Left kidney (tissue), 1 donor: ENCODE measurements at regions not wholly inside any gene's neighbourhood (a gene's known extent, or its start where the extent isn't known, plus 50 kb on each side); places are given as distances from the start of the nearest gene placed in this dataset.
"Not testable (repeated sequence)": the region's sequence is repeated elsewhere in the genome, so short reads cannot be mapped to it uniquely, and the experiment has no call there.

Experiments used
- DNase-seq: peaks from one replicate; pipeline ENCODE4 v3.0.0-alpha.2; 2013

DNA sequence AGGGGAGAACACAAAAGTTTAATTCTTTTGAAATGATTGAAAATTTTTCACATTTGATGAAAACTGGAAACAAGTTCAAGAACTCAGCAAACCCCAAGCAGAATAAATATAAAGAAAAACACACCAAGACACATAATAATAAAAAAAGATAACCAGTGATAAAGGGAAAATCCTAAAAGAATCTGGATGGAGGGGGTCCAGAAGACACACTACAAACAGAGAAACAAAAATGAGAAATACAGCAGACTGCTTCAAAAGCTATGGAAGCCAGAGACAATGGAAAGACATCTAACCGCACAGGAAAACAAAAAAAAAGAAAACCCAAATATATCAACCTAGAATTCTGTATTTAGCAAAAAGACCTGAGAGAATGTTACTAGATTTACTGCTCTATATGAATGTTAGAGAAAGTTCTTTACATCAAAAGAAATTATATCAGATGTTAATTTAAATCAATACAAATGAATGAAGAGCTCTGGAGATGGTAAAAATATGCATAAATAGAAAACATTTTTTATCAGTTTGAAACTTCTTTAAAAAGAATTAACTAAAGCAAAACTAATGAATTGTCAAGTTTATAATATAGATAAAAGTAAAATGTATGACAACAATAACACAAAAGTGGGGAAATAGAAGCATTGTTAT is 310.7 kb upstream of the PREP start:
- DNase-seq: no peak

GRCh38 chr6:105711216-105711615 is 308.3 kb upstream of the PREP start:
- DNase-seq: no peak

- no peak for DNase-seq
Observed at GRCh38 chr6:105705608-105706007, 302.7 kb upstream of the PREP start.

DNA sequence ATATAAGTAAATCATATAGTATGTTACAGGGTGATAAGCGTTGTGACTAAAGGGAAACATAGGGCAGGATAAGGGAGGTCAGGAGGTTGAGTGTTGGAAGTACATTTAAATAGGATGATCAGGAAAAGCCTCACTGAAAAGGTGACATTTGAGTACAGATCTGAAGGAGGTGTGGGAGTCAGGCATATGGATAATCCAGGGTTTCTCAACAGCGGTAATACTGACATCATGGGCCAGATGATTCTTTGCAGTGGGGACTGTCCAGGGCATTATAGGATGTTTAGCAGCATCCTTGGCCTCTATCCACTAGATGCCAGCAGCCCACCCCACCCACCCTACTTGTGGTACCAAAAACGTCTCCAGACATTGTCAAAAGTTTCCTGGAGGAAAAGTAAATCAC is 292.6 kb upstream of the PREP start:
- no peak for DNase-seq

- DNase-seq: no peak
Observed at GRCh38 chr6:105692613-105693215, 289.8 kb upstream of the PREP start.

GRCh38 chr6:105691971-105692370 is 289.1 kb upstream of the PREP start:
- no peak for DNase-seq

DNA sequence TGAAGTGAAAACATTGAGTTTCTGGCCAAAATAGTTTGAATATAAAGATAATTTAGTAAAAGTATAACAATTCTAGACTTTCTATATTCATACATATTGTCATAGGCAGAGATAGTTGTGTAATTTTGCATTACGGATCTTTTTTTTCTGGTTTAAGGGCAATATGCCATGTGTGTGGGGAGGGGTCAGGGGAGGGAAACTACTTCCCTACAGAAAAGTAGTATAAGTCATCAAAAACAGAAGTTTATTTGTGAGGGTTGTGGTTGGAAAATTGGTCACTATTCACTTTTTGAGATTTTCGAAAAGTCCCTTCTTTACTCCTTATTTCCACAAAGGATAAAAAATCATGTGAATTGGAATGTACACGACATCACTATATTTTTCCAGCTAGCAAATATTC is 288.2 kb upstream of the PREP start:
- DNase-seq: no peak

- no peak for DNase-seq
Observed at GRCh38 chr6:105688573-105688972, 285.7 kb upstream of the PREP start.

DNA sequence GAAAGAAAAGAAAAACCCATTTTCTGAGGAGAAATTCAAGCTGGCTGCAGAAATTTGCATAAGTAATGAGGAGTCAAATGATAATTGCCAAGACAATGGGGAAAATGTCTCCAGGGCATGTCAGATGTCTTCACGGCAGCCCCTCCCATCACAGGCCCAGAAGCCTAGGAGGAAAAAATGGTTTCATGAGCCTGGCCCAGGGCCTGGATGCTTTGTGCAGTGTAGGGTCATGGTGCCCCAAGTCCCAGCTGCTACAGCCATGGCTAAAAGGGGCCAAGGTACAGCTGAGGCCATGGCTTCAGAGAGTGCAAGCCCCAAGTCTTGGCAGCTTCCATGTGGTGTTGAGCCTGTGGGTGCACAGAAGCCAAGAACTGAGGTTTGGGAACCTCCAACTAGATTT is 283.9 kb upstream of the PREP start:
- DNase-seq: not testable (repeated sequence)

DNA sequence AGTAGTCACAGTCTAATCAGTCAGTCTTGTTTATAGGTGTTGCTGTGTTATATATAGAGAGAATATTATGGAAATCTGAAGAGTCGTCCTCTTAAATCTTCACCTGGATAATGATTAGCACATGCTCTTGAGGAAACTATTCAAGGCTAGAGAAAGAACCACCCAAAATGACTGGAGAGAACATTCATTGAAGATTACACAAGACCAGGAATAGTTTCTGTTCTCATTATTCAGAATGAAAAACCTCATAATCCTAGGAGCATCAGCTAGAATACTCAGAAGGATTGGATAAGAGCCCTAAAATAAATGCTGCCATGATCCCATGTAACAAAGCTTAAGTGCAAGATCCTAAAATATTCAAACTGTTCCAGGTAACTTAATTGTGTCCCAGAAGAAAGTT is 278.2 kb upstream of the PREP start:
- no peak for DNase-seq

- DNase-seq: no peak
Observed at GRCh38 chr6:105680131-105680530, 277.2 kb upstream of the PREP start.

GRCh38 chr6:105678516-105678915 is 275.6 kb upstream of the PREP start:
- DNase-seq: no peak

GRCh38 chr6:105677671-105678475 is 275.0 kb upstream of the PREP start:
- no peak for DNase-seq

DNA sequence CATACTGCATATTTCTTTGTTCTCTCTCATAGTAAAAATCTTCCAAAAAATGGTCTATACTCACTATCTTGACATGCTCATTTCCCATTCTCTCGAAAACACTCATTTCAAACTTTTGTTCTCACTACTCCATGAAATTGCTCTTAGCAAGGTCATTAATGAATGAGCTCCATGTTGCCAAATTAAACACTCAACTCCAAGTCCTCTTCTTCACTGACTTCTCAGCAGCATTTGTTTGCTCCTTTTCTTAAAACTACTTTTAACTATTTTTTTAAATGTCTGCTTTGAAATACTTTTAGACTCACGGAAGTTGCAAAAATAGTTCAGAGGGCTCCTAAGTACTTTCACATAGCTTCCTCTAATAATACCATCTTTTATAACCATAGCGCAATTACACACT is 274.0 kb upstream of the PREP start:
- DNase-seq: no peak

DNA sequence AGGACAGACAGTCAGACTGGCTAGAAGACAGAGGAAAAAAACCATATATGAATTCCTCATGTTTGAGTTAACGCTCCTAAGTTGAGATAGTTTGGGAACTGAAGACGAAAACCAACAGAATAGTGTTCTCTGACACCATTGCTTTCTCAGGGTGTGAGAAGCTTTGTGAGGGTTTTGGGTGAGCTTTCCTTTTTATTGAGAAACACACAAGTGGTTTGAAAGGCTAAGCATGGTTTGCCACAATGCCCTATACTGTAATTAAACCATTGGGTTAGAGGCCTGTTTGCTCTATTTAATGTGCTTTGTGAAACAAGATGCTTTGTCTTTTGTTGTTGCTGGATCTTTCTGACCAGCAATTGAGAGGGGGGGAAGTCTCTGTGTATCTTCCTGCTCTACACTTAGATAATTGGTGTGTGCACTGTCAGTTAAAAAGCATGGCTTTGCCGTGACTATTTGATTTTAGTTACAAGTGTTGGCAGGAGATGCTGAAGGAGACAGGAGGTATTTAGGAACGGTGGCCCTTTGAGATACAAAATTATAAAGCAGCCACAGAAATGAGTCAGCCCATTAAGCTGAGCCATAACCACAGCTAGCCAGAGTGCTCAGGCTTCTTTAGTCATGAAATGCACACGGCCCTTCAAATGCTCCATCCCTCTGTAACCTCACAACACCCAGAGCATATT is 273.0 kb upstream of the PREP start:
- no peak for DNase-seq

DNA sequence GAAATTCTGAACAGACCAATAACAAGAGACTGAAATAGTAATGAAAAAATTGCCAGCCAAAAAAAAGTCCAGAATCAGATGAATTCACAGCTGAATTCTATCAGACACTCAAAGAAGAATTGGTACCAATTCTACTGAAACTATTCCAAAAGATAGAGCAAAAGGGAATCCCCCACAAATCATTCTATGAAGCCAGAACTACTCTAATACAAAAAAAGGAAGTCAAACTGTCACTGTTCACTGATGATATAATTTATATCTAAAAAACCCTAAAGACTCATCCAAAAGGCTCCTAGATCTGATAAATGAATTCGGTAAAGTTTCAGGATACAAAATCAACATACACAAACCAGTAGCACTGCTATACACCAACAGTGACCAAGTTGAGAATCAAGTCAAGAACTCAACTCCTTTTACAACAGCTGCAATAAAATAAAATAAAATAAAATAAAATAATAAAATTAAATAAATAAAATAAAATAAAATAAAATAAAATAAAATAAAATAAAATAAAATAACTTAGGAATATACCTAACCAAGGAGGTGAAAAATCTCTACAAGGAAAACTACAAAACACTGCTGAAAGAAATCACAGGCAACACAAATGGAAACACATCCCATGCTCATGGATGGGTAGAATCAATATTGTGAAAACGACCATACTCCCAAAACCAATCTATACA is 270.1 kb upstream of the PREP start:
- DNase-seq: not testable (repeated sequence)

DNA sequence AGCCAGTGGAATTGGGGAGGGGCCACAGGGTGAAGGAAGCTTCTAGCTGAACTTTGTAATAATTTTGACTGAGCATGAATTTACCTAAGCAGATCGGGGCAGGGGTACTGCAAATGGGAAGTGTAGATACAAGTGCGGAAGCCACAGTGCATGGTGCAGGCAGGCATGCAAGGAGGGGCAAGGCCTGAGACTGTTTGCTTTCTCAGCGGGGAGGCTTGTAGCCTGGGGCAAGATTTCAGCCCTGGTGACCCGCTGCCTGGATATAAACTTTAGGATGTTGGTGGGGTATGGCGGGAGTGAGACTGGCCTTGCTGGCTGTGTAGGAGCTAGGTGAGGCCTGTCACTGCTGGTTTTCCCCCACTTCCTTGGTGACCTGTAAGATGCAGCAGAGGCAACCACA is 266.4 kb upstream of the PREP start:
- DNase-seq: no peak

DNA sequence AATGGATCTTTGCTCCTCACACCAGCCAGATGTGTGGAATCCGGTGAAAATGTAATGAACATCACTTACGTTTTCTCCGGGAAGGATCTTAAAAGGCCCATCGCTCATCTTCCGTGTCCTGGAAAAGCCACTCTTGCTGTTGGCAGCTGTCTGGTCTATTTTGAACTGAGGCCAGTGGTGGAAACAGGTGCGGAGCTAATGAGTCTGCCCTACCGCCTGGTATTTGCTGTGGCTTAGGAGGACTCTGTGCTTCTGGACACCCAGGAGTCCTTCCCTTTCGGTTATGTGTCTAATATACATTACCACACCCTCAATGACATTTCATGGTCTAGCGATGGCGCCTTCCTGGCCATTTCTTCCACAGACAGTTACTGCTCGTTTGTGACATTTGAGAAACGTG is 264.2 kb upstream of the PREP start:
- DNase-seq: no peak

DNA sequence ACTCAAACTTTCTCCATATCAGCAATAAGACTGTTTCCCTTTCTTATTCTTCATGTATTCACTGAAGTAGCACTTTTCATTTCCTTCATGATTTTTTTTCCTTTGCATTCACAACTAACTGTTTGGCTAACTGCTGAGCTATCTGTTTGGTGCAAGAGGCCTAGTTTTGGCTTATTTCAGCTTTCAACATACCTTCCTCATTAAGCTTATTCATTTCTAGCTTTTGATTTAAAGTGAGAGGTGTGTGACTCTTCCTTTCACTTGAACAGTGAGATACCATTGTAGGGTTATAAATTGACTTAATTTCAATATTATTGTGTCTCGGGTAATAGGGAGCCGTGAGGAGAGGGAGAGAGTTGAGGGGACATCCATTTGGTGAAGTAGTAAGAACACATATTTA is 262.0 kb upstream of the PREP start:
- DNase-seq: no peak

DNA sequence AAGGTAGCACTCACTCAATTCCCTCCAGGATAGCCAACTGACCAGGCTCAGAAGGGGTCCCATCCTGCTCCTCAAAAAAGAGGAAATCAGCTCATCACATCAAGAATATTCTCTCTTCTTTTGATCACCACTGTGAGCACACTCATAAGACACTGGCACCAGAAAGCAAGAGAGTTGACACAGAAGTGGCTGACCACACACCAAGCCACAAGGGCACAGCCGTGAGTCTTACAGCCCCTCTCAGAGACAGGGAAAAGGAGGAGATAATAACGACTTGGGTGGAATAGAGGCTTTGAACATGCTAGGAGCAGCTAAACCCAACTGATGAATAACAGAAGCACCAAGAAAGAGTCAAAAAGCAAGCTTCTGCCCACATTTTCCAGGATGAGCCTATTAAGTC is 249.1 kb upstream of the PREP start:
- DNase-seq: no peak

DNA sequence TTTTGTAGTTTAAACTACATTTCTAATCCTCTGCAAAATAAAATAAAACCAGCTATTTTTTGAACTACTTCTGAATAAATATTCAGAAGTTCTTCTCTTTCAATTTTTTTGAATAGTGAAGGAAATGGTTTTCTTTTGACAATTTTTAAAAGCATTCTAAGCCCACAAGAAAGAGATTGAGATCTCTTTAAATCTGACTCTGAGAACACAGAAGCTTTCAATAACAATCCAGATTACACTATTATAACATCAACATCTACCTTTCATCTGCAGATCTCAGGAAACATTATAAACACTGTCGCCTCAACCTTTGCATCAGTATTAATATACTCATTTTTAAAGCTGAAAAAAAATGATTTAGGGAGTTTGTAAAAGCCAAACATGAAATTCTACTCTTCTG is 247.5 kb upstream of the PREP start:
- DNase-seq: no peak

DNA sequence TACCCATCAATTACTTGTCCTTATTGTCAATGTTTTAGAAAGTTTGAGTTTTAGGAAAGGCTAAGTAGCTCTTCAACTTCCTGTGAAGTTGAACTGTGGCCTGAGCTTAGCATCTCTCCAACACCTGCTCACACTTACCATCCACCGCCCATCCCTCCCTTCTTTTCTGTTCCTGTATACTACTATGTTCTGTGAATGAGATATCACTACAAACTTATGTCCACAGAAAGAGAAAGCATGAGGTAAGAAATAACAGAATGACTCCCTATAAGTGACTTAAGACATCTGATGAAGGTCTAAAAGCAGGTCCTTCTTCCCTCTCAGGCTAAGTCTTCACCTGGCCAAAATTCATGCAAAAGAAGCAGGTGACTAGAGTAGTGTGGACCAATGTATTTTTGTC is 246.3 kb upstream of the PREP start:
- DNase-seq: no peak
